Stimulated activated CD8-positive, alpha-beta memory T cell treated with anti-CD3 and anti-CD28 coated beads, Interleukin-7, amount 100 ng/mL, for 4 hours (primary cell): ENCODE measurements at regions not wholly inside any gene's neighbourhood (a gene's known extent, or its start where the extent isn't known, plus 50 kb on each side); places are given as distances from the start of the nearest gene placed in this dataset.

Source experiments
- DNase-seq, 2 donors: peaks; one replicate each; pipeline ENCODE4 v3.0.0-alpha.2; 2020; ENCODE audit warnings: low read depth in 2 of 2

- DNase-seq: no peak
These were observed 220.1 kb upstream of the RPL34 start for GRCh38 chr4:108400309-108400708.

GRCh38 chr4:108399610-108400265 is 220.6 kb upstream of the RPL34 start:
- DNase-seq: no peak

GRCh38 chr4:108398836-108399235 is 221.5 kb upstream of the RPL34 start:
- no peak for DNase-seq

GRCh38 chr4:108398316-108398715 is 222.1 kb upstream of the RPL34 start:
- no peak for DNase-seq

GRCh38 chr4:108397850-108398249 is 222.5 kb upstream of the RPL34 start:
- no peak for DNase-seq

- DNase-seq: no peak
These were observed 223.4 kb upstream of the RPL34 start for GRCh38 chr4:108396900-108397497.

GRCh38 chr4:108395786-108396185 is 224.6 kb upstream of the RPL34 start:
- DNase-seq: no peak

GRCh38 chr4:108393890-108394472 is 225.2 kb upstream of the LEF1 start:
- no peak for DNase-seq

GRCh38 chr4:108391701-108392455 is 223.1 kb upstream of the LEF1 start:
- no peak for DNase-seq

GRCh38 chr4:108385076-108385475 is 216.3 kb upstream of the LEF1 start:
- no peak for DNase-seq

GRCh38 chr4:108384544-108384943 is 215.8 kb upstream of the LEF1 start:
- no peak for DNase-seq

- DNase-seq: no peak
These were observed 214.4 kb upstream of the LEF1 start for GRCh38 chr4:108383157-108383556.

GRCh38 chr4:108382751-108383150 is 214.0 kb upstream of the LEF1 start:
- DNase-seq: no peak

- DNase-seq: no peak
These were observed 209.4 kb upstream of the LEF1 start for GRCh38 chr4:108378164-108378563.

GRCh38 chr4:108377021-108377420 is 208.3 kb upstream of the LEF1 start:
- DNase-seq: no peak

GRCh38 chr4:108375434-108375833 is 206.7 kb upstream of the LEF1 start:
- no peak for DNase-seq

- no peak for DNase-seq
These were observed 203.9 kb upstream of the LEF1 start for GRCh38 chr4:108372681-108373080.

GRCh38 chr4:108371282-108371681 is 202.6 kb upstream of the LEF1 start:
- no peak for DNase-seq

GRCh38 chr4:108370291-108371141 is 201.8 kb upstream of the LEF1 start:
- peak in 1 of 2 donors; percentile 54 for DNase-seq

GRCh38 chr4:108369035-108369655 is 200.4 kb upstream of the LEF1 start:
- no peak for DNase-seq

- DNase-seq: no peak
These were observed 199.0 kb upstream of the LEF1 start for GRCh38 chr4:108367751-108368150.
